Loucy (cell line): ENCODE measurements at regions not wholly inside any gene's neighbourhood (a gene's known extent, or its start where the extent isn't known, plus 50 kb on each side); places are given as distances from the start of the nearest gene placed in this dataset.

Experiments used
- H2AFZ ChIP-seq: fragments of 200-600 bp; sonication (generic); 2 replicates; pipeline ENCODE4 v1.6.0; 2016; ENCODE audit warnings: antibody characterized with exemption, mild to moderate bottlenecking, low read length, moderate library complexity
- H3F3A ChIP-seq: fragments of 200-600 bp; 2 replicates; pipeline ENCODE4 v1.6.0; 2016; ENCODE audit warnings: antibody characterized with exemption, low read depth, mild to moderate bottlenecking
- H3K27me3 ChIP-seq: fragments of 200-600 bp; sonication (generic); 2 replicates; pipeline ENCODE4 v1.6.1; 2014; ENCODE audit warnings: low read length, mild to moderate bottlenecking; ENCODE audit not compliant: insufficient read depth, poor library complexity, severe bottlenecking
- H3K36me3 ChIP-seq: fragments of 200-600 bp; sonication (generic); 2 replicates; pipeline ENCODE4 v1.6.1; 2016; ENCODE audit warnings: low read length; ENCODE audit not compliant: insufficient read depth
- H3K4me1 ChIP-seq: fragments of 200-600 bp; sonication (generic); 2 replicates; pipeline ENCODE4 v1.5.1; 2014; ENCODE audit warnings: low read length, mild to moderate bottlenecking; ENCODE audit not compliant: insufficient read depth, poor library complexity, severe bottlenecking
- H3K4me2 ChIP-seq: fragments of 200-600 bp; sonication (generic); 2 replicates; pipeline ENCODE4 v1.6.0; 2014; ENCODE audit warnings: antibody characterized with exemption, low read length, low read depth, mild to moderate bottlenecking; ENCODE audit not compliant: poor library complexity, severe bottlenecking
- H3K4me3 ChIP-seq: fragments of 200-600 bp; sonication (generic); 2 replicates; pipeline ENCODE4 v1.5.1; 2014; ENCODE audit warnings: low read length, mild to moderate bottlenecking, mixed read lengths; ENCODE audit not compliant: poor library complexity, severe bottlenecking
- H3K79me2 ChIP-seq: fragments of 200-600 bp; sonication (generic); 2 replicates; pipeline ENCODE4 v1.6.1; 2014; ENCODE audit warnings: low read length; ENCODE audit not compliant: insufficient read depth
- H3K9ac ChIP-seq: fragments of 200-600 bp; sonication (generic); 2 replicates; pipeline ENCODE4 v1.6.0; 2014; ENCODE audit warnings: mild to moderate bottlenecking, low read depth, low read length, moderate library complexity; ENCODE audit not compliant: poor library complexity, severe bottlenecking
- H3K9me2 ChIP-seq: fragments of 200-600 bp; sonication (generic); replicated peaks from 2 replicates; pipeline ENCODE4 v1.6.1; 2016; ENCODE audit warnings: low read depth, low read length, mixed read lengths
- H3K9me3 ChIP-seq: fragments of 200-600 bp; sonication (generic); 2 replicates; pipeline ENCODE4 v1.6.1; 2014; ENCODE audit warnings: mild to moderate bottlenecking, antibody characterized with exemption, low read length, low read depth; ENCODE audit not compliant: insufficient read depth
- H4K20me1 ChIP-seq: fragments of 200-600 bp; sonication (generic); 2 replicates; pipeline ENCODE4 v1.6.0; 2014; ENCODE audit warnings: antibody characterized with exemption, low read length, mild to moderate bottlenecking; ENCODE audit not compliant: insufficient read depth, poor library complexity, severe bottlenecking
- CTCF ChIP-seq: fragments of 200-600 bp; sonication (generic); conservative IDR thresholded peaks from 2 replicates; pipeline ENCODE4 v1.5.1; 2014; ENCODE audit warnings: mild to moderate bottlenecking, antibody characterized with exemption, low read length
- EZH2phosphoT487 ChIP-seq: fragments of 200-600 bp; IDR thresholded peaks from 2 replicates; pipeline ENCODE4 v1.6.1; 2018; ENCODE audit warnings: antibody characterized with exemption, mild to moderate bottlenecking, moderate library complexity, borderline replicate concordance

- Histone ChIP-seq H2AFZ (no peak overlapping the region), H3K4me2 (no peak overlapping the region), H3K4me1 (no peaks in the 10 kb centered on the region), H3K36me3 (no peaks in the 10 kb centered on the region), H3F3A (no peaks in the 10 kb centered on the region), H3K9ac (no peak overlapping the region), H3K27me3 (no peaks in the 10 kb centered on the region), H3K9me3 (0 out of 2 replicates have a peak, but pooled peaks cover 3% of the 10 kb centered on the region), H4K20me1 (no peaks in the 10 kb centered on the region), H3K4me3 (no peak overlapping the region), H3K9me2 (no peaks in the 10 kb centered on the region), H3K79me2 (no peaks in the 10 kb centered on the region)
- TF ChIP-seq EZH2phosphoT487: no peak
- no peak for TF ChIP-seq CTCF
Measured at GRCh38 chr19:31670931-31671330, 321.7 kb upstream of the TSHZ3 start.

GRCh38 chr19:31671411-31672035 is 322.3 kb upstream of the TSHZ3 start:
- Histone ChIP-seq H3K36me3 (no peaks in the 10 kb centered on the region), H3K9me3 (0 out of 2 replicates have a peak, but pooled peaks cover 3% of the 10 kb centered on the region), H3K4me3 (no peak overlapping the region), H3K27me3 (no peaks in the 10 kb centered on the region), H2AFZ (no peak overlapping the region), H4K20me1 (no peaks in the 10 kb centered on the region), H3K9me2 (no peaks in the 10 kb centered on the region), H3K79me2 (no peaks in the 10 kb centered on the region), H3K9ac (no peak overlapping the region), H3K4me2 (no peak overlapping the region), H3F3A (no peaks in the 10 kb centered on the region), H3K4me1 (no peaks in the 10 kb centered on the region)
- TF ChIP-seq EZH2phosphoT487 (no peak), CTCF (no peak)

GRCh38 chr19:31674503-31675192 is 325.4 kb upstream of the TSHZ3 start:
- Histone ChIP-seq H3K27me3 (no peaks in the 10 kb centered on the region), H3K4me3 (no peak overlapping the region), H2AFZ (no peak overlapping the region), H3K9ac (no peak overlapping the region), H3F3A (no peaks in the 10 kb centered on the region), H3K9me3 (0 out of 2 replicates have a peak, but pooled peaks cover 3% of the 10 kb centered on the region), H3K4me1 (no peaks in the 10 kb centered on the region), H3K79me2 (no peaks in the 10 kb centered on the region), H3K36me3 (no peaks in the 10 kb centered on the region), H4K20me1 (no peaks in the 10 kb centered on the region), H3K9me2 (no peaks in the 10 kb centered on the region), H3K4me2 (no peak overlapping the region)
- no peak for TF ChIP-seq CTCF
- no peak for TF ChIP-seq EZH2phosphoT487
